HL-60 (cell line): ENCODE measurements at regions not wholly inside any gene's neighbourhood (a gene's known extent, or its start where the extent isn't known, plus 50 kb on each side); places are given as distances from the start of the nearest gene placed in this dataset.

Source experiments
- DNase-seq, 2 experiments: peaks; one replicate each; pipeline ENCODE4 v3.0.0-alpha.2; 2010 to 2020; ENCODE audit warnings: low read depth in 1 of 2, low spot score in 1 of 2
- H3K27ac ChIP-seq: fragments of 250-450 bp; sonication (Bioruptor Pico); replicated peaks from 2 replicates; pipeline ENCODE4 v1.5.1; 2020; ENCODE audit warnings: mild to moderate bottlenecking, moderate library complexity
- H3K27me3 ChIP-seq: fragments of 250-450 bp; sonication (Bioruptor Pico); 2 replicates; pipeline ENCODE4 v1.5.1; 2021; ENCODE audit warnings: mild to moderate bottlenecking, moderate library complexity; ENCODE audit not compliant: insufficient read depth, poor library complexity, severe bottlenecking
- H3K4me3 ChIP-seq: replicated peaks from 2 replicates; pipeline ENCODE4 v1.5.1; 2011; ENCODE audit warnings: mild to moderate bottlenecking, control low read depth, low read length; ENCODE audit not compliant: insufficient read depth
- GABPA ChIP-seq: IDR thresholded peaks from 2 replicates; pipeline ENCODE4 v1.6.1; 2012; ENCODE audit warnings: low read depth
- POLR2AphosphoS5 ChIP-seq: IDR thresholded peaks from 2 replicates; pipeline ENCODE4 v1.6.1; 2012; ENCODE audit warnings: low read depth
- SPI1 ChIP-seq: IDR thresholded peaks from 2 replicates; pipeline ENCODE4 v1.6.1; 2012; ENCODE audit warnings: low read depth, mild to moderate bottlenecking, borderline replicate concordance
- TF ChIP-seq, protein P1 (sequence below): IDR thresholded peaks from one replicate; pipeline ENCODE4 v1.5.1; 2011; ENCODE audit warnings: low read length, control low read depth, inconsistent platforms; ENCODE audit not compliant: insufficient read depth
- TF ChIP-seq, protein P2 (sequence below): IDR thresholded peaks from 2 replicates; pipeline ENCODE4 v1.6.1; 2012; ENCODE audit warnings: low read depth; ENCODE audit not compliant: insufficient replicate concordance

DNA sequence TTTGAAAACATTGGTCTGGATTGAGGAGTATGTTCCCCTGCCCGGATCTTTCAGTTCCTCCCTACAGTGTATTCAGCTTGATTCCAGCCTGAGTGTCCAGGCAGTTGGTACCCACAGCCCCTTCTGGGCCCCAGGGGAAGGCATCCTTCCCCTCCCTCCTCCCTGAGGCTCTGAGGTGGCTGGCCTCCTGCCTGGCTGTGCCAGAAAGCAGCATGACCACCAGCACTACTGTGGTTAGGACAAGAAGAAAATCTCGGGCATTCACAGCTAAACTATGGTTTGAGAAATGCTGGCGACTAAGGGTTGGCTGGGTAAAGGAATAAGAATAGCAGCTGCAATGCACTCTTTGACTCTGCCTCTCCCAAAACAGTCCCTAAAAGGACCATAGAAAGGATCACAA is 84.6 kb upstream of the LIFR start:
- no peaks in the 10 kb centered on the region for H3K27me3 ChIP-seq
- TF ChIP-seq, protein P1, sequence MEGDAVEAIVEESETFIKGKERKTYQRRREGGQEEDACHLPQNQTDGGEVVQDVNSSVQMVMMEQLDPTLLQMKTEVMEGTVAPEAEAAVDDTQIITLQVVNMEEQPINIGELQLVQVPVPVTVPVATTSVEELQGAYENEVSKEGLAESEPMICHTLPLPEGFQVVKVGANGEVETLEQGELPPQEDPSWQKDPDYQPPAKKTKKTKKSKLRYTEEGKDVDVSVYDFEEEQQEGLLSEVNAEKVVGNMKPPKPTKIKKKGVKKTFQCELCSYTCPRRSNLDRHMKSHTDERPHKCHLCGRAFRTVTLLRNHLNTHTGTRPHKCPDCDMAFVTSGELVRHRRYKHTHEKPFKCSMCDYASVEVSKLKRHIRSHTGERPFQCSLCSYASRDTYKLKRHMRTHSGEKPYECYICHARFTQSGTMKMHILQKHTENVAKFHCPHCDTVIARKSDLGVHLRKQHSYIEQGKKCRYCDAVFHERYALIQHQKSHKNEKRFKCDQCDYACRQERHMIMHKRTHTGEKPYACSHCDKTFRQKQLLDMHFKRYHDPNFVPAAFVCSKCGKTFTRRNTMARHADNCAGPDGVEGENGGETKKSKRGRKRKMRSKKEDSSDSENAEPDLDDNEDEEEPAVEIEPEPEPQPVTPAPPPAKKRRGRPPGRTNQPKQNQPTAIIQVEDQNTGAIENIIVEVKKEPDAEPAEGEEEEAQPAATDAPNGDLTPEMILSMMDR, result no peak
- TF ChIP-seq, protein P2, sequence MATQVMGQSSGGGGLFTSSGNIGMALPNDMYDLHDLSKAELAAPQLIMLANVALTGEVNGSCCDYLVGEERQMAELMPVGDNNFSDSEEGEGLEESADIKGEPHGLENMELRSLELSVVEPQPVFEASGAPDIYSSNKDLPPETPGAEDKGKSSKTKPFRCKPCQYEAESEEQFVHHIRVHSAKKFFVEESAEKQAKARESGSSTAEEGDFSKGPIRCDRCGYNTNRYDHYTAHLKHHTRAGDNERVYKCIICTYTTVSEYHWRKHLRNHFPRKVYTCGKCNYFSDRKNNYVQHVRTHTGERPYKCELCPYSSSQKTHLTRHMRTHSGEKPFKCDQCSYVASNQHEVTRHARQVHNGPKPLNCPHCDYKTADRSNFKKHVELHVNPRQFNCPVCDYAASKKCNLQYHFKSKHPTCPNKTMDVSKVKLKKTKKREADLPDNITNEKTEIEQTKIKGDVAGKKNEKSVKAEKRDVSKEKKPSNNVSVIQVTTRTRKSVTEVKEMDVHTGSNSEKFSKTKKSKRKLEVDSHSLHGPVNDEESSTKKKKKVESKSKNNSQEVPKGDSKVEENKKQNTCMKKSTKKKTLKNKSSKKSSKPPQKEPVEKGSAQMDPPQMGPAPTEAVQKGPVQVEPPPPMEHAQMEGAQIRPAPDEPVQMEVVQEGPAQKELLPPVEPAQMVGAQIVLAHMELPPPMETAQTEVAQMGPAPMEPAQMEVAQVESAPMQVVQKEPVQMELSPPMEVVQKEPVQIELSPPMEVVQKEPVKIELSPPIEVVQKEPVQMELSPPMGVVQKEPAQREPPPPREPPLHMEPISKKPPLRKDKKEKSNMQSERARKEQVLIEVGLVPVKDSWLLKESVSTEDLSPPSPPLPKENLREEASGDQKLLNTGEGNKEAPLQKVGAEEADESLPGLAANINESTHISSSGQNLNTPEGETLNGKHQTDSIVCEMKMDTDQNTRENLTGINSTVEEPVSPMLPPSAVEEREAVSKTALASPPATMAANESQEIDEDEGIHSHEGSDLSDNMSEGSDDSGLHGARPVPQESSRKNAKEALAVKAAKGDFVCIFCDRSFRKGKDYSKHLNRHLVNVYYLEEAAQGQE, result no peak
- no peak for TF ChIP-seq SPI1
- TF ChIP-seq GABPA, result no peak
- TF ChIP-seq POLR2AphosphoS5, result no peak
- no peak overlapping the region for H3K4me3 ChIP-seq
- no peak overlapping the region for H3K27ac ChIP-seq
- no peak for DNase-seq

DNA sequence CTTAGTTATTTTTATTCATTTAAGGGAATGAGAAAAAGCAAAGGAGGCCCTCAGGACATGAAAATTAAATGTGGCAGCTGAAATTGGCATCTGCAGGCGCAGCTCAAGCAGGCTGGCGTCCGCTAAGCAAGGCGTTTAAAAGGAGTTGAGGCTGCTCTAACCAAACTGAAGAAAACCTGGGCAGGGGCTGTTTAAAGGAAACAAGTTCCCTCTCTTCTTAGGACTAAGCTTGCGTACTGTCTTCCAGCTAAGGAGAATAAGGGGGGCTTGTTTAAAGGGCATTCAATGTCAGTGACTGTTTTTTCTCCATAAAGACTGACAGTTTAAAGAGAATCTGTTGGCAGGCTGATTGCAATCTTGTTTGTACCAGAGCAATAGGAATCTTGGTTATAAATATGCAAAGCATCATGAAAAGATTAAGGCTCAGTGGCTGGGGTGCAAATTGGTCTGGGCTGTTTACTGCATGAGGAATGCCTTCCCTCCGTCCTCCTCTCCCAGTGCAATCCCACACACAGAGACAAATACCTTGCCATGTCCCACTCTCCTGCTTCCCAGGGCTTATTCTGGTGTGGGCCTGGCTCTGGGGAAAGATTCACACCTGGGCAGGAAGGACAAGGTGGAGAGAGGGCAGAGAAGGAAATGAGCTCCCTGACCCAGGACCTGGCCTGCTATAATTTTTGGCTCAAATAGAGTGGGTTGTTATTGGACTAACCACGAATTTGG is 85.9 kb upstream of the LIFR start:
- no peak for DNase-seq
- no peak overlapping the region for H3K4me3 ChIP-seq
- TF ChIP-seq, protein P1, result no peak
- no peak for TF ChIP-seq GABPA
- no peak for TF ChIP-seq POLR2AphosphoS5
- TF ChIP-seq SPI1, result no peak
- TF ChIP-seq, protein P2, result no peak
- H3K27ac ChIP-seq, result no peak overlapping the region
- no peaks in the 10 kb centered on the region for H3K27me3 ChIP-seq

DNA sequence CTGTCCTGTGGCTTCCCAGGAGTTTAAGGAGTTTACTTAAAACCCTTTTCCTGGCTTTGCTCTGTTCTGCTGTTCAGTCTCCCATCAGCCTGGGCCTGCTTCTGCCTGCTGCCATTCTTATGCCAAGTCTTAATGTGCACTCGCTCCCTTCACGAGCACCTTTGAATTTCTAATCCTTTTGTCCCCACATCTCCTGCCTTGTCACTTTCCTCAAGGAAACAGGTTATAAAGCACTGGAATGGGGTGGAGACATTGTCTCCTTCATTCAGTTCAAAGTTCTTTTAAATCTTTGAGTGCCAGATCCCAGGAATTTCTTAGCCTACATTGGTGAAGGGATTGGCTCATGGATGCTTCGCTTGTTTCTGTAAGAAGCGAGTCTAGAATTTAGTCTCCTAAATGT is 87.2 kb upstream of the LIFR start:
- Histone ChIP-seq H3K27ac (no peak overlapping the region), H3K4me3 (no peak overlapping the region), H3K27me3 (no peaks in the 10 kb centered on the region)
- DNase-seq, result no peak
- no peak for TF ChIP-seq GABPA
- TF ChIP-seq, protein P1, result no peak
- no peak for TF ChIP-seq POLR2AphosphoS5
- TF ChIP-seq, protein P2, result no peak
- TF ChIP-seq SPI1, result no peak
